ENCODE measurements at regions not wholly inside any gene's neighbourhood (a gene's known extent, or its start where the extent isn't known, plus 50 kb on each side); places are given as distances from the start of the nearest gene placed in this dataset.
"Not testable (repeated sequence)": the region's sequence is repeated elsewhere in the genome, so short reads cannot be mapped to it uniquely, and the experiment has no call there.

GRCh38 chr5:93359296-93359959, 221.6 kb downstream of the NR2F1-AS1 start:
- DNase-seq (ENCODE audit: low read depth): peak; percentile 74

GRCh38 chr5:93358176-93358575, 222.8 kb downstream of the NR2F1-AS1 start:
- no peak for DNase-seq (ENCODE audit: low read depth)

GRCh38 chr5:93357686-93358085, 223.3 kb downstream of the NR2F1-AS1 start:
- DNase-seq (ENCODE audit: low read depth): no peak

DNA sequence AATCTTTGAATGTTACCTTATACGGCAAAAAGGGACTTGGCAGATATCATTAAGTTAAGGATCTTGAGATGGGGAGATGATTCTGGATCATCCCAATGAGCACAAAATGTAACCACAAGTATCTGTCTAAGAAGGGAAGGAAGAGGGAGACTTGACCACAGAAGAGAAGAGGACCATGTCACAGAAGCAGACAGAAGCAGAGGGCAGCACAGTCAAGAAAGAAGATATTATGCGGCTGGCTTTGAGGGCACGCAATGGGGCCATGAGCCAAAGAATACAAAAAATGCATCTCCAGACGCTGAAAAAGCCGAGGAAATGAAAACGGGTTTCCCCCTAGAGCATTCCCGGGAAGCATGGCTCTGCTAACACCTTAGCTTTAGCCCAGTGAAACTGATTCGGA, 225.3 kb downstream of the NR2F1-AS1 start:
- DNase-seq (ENCODE audit: low read depth): no peak

GRCh38 chr5:93352186-93352585, 228.8 kb downstream of the NR2F1-AS1 start:
- DNase-seq (ENCODE audit: low read depth): no peak

DNA sequence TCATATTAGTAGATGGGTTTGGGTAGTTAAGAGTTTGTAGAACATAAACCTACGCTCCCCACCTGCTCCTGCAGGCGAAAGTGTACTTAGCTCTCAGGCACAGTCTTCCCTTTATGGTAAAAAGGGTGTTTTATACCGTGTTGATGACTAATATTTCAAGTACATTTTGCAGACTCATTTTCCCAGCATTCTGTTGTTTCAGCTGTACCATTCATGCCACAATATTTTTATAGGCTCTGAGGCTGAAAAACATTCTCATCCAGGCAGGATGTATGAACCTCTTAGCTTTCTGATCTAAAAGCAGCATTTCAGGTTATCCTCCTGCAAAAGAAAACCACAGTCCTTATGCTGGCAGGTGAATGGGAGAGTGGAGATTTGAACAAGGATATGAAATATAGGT, 231.4 kb downstream of the NR2F1-AS1 start:
- peak; percentile 76 for DNase-seq (ENCODE audit: low read depth)

DNA sequence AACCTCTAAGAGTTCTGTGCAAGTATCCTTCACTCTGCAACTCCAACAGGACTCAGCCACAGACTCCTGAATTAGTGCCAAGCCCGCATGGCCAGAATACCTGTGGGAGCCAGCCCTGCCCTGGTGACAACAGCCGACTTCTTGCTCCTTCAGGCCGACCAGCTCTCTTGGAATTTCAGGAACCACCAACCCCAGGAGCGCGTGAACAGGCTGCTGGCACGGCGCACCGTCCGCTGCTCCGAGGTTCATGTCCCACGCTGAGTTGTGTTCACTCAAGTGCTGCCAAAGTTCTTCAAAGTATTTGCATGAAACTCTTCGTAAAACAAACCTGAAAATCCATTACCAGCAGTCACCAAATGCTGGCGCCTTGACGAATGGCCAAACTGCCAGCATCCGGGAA, 232.8 kb downstream of the NR2F1-AS1 start:
- no peak for DNase-seq (ENCODE audit: low read depth)

- not testable (repeated sequence) for DNase-seq (ENCODE audit: low read depth)
Observed at GRCh38 chr5:93346850-93347249, 234.2 kb downstream of the NR2F1-AS1 start.

- DNase-seq (ENCODE audit: low read depth): no peak
Observed at GRCh38 chr5:93346301-93346700, 234.7 kb downstream of the NR2F1-AS1 start.

DNA sequence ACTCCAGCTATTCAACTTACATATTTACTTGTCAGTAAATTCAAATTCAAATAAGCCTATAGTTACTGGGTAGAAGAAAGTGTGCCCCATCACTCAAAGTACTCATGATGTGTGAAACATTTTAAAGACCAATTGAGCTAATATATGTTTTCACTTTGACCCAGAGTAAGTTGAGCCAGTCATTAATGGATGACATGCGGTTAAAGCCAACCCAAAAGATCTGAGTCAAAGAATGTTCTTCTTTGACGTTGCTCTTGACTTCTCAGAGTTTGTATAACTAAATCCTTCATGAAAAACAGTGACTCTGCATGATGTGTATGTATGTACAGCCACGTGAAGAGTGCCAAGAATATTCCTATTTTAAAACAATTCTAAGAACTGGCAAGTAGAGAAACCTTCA, 237.4 kb downstream of the NR2F1-AS1 start:
- no peak for DNase-seq (ENCODE audit: low read depth)

- DNase-seq (ENCODE audit: low read depth): no peak
Observed at GRCh38 chr5:93342563-93343061, 238.4 kb downstream of the NR2F1-AS1 start.

DNA sequence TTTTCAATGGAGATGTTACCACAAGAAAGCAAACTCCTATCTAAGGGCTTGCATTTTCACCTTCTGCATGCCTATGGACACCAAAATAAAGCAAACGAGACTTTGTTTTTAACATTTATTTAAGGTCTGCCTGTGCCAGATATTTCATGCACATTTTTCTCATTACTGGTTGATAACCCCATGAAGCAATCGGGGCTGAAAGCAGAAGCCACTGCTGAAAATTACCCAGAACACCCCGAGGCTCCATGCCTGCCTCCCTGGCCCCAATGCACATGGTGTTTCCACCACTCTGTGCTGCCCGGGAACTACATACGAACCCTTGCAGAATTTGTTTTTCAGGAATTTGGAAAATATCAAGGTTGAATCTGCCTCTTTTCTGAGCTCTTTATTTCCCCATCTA, 240.1 kb downstream of the NR2F1-AS1 start:
- no peak for DNase-seq (ENCODE audit: low read depth)

DNA sequence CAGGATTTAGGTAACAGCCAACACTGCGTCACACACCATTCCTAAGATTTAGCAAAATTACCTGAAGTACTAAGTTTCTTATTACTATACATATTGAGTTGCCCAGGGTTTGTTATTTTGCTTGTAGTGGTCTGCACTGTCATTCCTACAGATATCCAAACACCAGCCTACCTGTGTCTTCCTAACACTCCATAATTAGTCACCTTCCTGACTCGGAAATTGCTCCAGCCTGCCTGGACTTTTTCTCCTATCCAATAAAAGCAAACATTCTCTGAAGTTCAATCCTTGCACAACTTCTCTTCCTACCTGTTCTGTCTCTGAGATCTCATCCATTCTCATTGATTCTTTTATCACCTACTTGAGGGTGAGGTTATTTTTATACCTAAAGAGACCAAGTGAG, 243.9 kb downstream of the NR2F1-AS1 start:
- DNase-seq (ENCODE audit: low read depth): no peak

DNA sequence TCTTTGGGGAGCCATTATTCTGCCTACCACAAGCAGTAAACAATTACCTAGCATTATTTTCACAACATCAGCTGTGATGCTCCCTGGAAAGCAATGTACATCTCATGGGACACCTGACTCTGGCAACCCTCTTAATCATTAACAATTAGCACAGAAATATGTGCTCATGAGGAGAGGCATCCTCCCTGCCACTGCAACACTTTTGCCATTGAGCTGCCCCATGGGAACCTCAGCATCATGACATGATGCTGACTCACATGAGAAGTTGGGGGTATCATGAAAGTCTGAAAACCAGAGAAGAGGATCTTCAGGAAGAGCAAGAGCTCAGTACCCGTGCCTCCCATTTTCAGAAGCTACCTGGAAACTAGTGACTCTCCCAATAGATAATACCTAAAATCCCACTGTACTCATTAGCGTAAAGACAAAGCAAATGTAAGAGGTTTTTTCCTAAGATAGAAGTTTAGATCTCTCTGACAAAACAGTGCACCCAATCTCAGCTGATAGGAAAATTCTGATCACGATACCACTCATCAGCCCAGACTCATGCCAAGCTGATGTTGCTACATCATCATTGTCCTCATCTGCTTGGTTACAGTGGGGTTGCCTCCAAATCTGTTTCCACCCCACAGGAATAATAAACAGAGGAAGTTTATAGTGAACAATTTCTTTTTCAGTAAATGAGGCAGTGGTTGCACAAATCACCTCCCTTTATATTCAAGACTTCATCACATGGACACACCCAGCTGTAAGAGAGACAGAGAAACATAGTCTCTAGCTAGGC, 244.5 kb downstream of the NR2F1-AS1 start:
- DNase-seq (ENCODE audit: low read depth): peak; percentile 13

GRCh38 chr5:93331863-93332262, 249.2 kb downstream of the NR2F1-AS1 start:
- no peak for DNase-seq (ENCODE audit: low read depth)

- DNase-seq (ENCODE audit: low read depth): no peak
Observed at GRCh38 chr5:93331241-93331640, 249.8 kb downstream of the NR2F1-AS1 start.

GRCh38 chr5:93330506-93330905, 250.5 kb downstream of the NR2F1-AS1 start:
- DNase-seq (ENCODE audit: low read depth): peak; percentile 46

DNA sequence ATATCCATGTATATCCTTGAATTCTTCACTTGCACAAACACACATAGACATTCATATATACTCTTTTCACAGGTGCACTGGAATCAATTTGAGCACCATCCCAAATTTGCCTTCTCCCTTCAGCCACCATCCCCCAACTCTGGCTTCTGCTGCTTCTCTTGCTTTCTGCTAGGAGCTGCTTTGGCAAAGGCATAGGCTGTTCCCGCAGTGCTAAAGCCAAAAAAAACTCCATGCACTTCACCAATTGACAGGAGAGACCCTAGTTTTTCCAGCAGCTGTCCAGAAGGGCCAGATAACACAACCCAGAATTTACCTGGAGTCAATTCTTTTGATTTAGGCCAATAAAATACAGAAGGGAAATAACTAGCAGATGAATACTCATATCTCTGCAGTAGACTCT, 251.3 kb downstream of the NR2F1-AS1 start:
- DNase-seq (ENCODE audit: low read depth): no peak

DNA sequence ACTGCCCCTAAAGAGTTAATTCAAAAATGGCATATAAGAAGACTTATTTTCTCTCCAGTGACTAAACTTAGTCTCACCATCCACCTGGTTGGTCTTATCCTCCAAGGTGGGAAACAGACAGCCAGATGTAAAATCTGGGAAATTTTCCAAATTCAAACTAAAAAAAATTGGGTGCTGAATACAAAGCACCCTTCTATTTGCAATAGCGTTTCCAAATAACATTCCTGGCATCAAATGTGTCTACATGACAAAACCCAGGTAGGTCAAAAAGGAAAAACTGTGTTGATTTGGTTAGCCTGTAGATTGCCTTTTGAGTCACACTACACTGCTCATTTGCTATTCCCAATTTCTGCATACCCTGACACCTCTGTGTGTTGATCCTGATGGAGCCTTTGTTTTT, 252.2 kb downstream of the NR2F1-AS1 start:
- DNase-seq (ENCODE audit: low read depth): no peak

GRCh38 chr5:93327605-93328004, 253.4 kb downstream of the NR2F1-AS1 start:
- no peak for DNase-seq (ENCODE audit: low read depth)

- DNase-seq (ENCODE audit: low read depth): no peak
Observed at GRCh38 chr5:93325946-93326345, 255.1 kb downstream of the NR2F1-AS1 start.

- no peak for DNase-seq (ENCODE audit: low read depth)
Observed at GRCh38 chr5:93322974-93323860, 257.8 kb downstream of the NR2F1-AS1 start.

All from HT1080 (cell line).